ENCODE measurements at regions not wholly inside any gene's neighbourhood (a gene's known extent, or its start where the extent isn't known, plus 50 kb on each side); places are given as distances from the start of the nearest gene placed in this dataset.
"Not testable (repeated sequence)": the region's sequence is repeated elsewhere in the genome, so short reads cannot be mapped to it uniquely, and the experiment has no call there.

DNA sequence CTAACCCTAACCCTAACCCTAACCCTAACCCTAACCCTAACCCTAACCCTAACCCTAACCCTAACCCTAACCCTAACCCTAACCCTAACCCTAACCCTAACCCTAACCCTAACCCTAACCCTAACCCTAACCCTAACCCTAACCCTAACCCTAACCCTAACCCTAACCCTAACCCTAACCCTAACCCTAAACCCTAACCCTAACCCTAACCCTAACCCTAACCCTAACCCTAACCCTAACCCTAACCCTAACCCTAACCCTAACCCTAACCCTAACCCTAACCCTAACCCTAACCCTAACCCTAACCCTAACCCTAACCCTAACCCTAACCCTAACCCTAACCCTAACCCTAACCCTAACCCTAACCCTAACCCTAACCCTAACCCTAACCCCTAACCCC is 80.6 kb upstream of the PLEKHG4B start:
- not testable (repeated sequence) for DNase-seq (ENCODE audit: low spot score)

DNA sequence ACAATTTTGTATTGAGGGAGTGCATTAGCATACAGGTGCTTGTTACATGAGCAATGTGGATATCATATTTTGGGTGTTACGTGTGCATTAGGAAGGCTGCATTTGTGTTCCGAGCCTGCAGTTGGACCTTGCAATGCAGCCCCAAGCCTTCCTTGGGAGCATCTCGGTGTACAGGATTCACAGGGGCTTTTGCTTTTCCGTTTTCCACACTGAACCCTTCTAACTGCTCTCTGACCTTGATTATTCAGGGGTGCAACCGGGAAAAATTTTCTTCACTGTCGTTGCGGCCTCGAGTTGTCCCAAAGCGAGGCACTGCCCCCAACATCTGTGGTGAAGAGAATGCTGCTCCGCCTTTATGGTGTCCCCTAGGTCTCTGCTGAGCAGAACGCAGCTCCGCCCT is 80.1 kb upstream of the PLEKHG4B start:
- DNase-seq (ENCODE audit: low spot score): no peak

DNA sequence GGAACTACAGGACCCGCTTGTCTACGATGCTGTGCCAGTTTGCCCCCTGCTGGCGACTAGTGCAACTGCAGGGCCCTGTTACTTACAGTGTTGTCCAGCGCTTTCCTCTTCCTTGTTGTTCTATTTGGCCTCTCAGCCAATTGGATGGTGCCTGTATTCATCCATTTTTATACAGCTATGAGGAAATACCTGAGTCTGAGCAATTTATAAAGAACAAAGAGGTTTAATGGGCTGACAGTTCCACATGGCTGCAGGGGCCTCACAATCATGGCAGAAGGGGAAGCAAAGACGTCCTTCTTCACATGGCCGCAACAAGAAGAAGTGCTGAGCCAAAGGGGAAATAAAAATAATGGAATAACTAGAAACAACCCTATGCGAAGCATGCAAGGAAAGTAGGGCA is 78.7 kb upstream of the PLEKHG4B start:
- DNase-seq (ENCODE audit: low spot score): no peak

DNA sequence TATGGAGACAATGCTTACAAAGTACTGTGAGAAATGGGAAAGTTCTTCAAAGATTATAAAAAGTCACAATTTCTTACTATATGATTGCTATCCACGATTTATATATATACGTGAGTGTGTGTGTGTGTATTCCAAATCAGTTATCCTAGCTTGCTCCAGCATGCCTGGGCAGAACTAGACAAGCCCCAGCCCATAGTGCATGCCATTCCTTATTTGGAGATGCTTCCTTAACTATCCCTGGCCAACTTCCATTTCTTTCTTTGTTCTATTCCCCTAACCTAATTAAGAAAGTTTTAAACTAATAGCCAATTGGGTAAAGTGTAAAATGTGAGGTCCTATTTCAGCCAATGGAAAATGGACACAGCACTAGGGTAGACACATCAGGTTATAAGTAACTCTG is 77.3 kb upstream of the PLEKHG4B start:
- peak; percentile 21 for DNase-seq (ENCODE audit: low spot score)

DNA sequence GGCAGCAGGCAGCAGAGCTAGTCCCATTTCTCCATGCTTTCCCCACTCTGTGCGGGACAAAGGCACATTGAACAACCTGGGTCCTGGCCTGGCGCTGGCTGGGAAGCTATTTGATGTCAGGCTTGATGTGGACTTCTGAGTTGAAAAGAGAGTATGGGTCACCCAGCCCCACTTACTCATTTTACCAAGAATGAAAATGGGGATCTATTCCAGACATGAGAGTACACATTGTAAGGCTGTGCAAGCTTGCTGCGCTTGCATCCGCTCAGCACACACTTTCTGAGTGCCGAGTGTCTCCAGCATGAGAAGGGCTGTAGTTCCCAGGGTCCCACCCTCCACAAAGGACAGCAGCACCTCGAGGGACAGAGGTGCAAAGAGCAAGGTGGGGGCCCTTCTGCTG is 71.7 kb upstream of the PLEKHG4B start:
- not testable (repeated sequence) for DNase-seq (ENCODE audit: low spot score)

DNA sequence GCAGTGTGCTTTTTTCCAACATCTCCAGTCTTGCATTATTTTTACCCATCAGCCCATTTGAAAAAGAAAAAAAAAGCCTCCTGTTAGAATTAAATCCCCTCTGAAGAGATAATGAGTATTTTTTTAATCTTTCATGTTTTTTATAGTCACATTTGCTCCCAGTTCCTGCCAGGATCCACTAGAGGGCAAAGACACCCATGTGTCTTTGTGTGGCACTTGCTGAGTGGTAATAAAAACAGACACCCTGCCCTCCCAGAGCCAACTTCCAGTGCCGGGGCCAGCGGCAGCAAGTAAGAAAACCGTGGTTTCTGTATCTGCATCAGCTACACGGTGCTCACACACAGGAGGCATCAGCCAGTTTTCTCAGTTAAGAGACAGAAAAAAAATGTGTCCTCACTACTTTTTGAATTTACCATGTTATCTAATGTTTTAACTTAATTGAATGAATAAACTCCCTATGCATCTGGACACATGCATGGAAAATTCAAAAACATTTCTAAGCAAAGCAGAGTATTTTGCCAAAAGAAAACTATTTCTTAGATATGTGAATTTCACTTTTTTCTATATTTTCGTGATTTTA is 70.2 kb upstream of the PLEKHG4B start:
- DNase-seq (ENCODE audit: low spot score): peak; percentile 57

DNA sequence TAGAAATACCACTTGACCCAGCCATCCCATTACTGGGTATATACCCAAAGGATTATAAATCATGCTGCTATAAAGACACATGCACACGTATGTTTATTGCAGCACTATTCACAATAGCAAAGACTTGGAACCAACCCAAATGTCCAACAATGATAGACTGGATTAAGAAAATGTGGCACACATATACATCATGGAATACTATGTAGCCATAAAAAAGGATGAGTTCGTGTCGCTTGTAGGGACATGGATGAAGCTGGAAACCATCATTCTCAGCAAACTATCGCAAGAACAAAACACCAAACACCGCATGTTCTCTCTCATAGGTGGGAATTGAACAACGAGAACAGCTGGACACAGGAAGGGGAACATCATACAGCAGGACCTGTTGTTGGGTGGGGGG is 68.1 kb upstream of the PLEKHG4B start:
- DNase-seq (ENCODE audit: low spot score): not testable (repeated sequence)

DNA sequence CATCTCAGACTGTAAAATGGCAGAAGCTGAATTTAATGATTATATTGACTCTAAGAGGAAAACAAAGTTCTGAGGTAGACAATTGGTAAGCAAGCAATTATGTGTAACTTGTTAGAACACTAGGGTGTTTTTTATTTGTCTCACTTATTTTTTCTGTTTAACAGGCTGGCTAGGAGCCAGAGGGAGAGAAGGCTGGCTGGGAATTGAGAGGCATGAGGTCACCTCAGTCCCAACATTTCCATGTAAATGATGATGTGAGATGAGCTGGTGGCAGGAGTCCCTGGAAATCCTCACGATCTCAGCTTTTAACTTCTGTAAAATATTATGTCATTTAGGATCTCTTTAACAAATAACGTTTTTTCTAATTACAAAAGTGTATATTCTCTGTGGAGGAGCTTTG is 66.9 kb upstream of the PLEKHG4B start:
- not testable (repeated sequence) for DNase-seq (ENCODE audit: low spot score)

DNA sequence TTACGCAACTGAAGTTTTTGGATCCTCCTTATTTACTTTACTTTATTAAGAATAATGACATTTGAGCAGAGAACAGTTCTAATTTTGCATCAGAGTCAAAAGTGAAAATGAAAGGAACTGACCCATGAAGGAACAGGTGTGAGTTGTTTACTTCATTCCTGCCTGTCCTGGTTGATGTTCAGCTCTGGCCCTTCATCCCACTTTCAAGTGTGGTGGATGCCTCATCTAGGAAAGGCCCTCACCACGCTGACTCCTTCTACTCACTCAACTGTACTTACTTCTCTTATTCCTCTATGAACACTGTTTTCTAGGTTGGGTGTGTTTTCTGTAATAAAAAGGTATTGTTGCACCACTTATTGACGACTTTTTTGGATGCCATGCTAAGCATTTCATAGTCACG is 61.8 kb upstream of the PLEKHG4B start:
- DNase-seq (ENCODE audit: low spot score): no peak

DNA sequence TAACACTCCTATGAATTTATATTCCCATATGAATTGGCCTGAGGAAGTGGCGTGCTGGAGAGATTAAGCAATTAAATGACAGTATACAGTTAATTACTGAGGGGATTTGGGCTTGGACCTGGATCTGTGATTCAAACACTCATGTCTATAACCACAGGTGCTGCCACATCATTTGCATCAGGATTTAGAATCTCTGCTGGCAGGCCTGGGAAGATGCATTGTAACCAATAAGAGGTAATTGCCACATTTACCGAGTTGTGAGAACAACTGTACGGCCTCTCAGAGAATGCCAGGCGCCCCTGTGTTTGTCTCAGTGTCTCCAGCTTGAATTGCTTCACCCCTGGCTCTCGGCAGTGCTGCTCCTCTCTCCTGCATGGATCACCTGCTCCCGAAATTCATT is 61.4 kb upstream of the PLEKHG4B start:
- not testable (repeated sequence) for DNase-seq (ENCODE audit: low spot score)

DNA sequence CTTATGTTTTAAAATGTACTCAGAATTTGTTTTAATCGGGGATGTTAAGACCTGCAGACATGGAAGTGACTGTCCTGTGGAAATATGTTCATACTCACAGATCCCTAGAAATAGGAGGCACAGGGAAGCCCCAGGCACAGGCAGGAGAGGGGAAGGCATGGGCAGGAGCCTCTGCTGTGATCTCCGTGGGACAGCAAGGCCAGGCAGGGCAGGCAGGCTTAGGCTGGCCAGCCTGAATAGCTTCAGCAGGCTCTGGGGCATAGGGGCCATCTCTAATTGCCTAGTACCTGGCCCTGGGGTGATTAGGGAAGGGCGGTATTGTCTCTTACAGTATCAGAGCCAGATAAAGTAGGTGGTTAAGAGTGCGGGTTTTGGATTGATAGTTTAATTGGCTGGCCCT is 59.8 kb upstream of the PLEKHG4B start:
- no peak for DNase-seq (ENCODE audit: low spot score)

DNA sequence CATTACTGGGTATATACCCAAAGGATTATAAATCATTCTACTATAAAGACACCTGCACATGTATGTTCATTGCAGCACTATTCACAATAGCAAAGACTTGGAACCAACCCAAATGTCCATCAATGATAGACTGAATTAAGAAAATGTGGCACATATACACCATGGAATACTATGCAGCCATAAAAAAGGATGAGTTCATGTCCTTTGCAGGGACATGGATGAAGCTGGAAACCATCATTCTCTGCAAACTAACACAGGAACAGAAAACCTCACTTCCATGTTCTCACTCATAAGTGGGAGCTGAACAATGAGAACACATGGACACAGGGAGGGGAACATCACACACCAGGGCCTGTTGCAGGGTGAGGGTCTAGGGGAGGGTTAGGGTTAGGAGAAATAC is 56.4 kb upstream of the PLEKHG4B start:
- DNase-seq (ENCODE audit: low spot score): not testable (repeated sequence)

DNA sequence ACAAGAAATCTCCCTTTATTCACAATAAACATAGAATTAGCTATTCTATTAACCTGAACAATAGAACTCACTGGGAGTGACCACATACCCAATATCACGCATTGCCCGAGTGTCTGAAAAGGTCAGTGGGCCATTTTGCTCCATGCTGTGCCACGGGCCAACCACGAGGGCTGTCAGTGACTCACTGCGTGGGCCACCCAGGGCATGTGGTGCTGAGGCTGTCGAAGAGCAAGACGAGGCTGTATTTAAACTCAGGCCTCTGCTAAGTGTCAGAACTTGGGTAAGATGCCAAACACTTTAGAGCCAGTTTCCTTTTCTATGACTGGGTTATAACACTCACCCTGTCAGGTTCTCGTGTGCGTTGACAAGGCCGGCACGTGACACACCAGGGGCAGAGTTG is 54.8 kb upstream of the PLEKHG4B start:
- not testable (repeated sequence) for DNase-seq (ENCODE audit: low spot score)

DNA sequence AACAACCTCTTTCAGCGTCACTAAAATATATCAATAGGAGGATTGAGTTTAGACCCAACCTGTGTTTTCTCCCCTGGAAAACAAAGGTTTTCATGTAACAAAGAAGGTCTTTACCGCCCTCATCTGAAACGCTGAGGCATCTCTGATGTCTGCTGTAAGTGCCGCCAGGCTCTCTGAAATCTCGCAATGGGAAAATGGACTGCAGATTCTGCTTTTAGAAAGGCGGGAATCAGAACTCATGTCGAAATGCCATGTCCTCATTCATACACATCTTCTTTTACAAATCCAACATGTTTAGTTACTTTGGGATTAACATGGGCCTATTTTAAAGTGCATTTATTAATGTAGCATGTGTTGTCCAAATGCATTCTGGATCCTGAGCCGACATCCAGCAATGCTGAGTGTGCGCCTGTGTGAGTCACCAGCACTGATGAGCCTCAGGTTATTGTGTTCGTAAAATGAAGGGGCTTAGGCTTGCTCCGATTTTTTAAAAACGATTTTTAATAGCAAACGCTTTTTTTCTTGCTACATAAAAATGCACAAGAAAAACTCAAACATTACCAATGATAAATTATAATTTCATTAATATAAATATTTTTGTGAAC is 51.9 kb upstream of the PLEKHG4B start:
- no peak for DNase-seq (ENCODE audit: low spot score)

Data from A172 (cell line).